GM12878 (cell line): ENCODE measurements at regions not wholly inside any gene's neighbourhood (a gene's known extent, or its start where the extent isn't known, plus 50 kb on each side); places are given as distances from the start of the nearest gene placed in this dataset.

Source experiments
- ATAC-seq: fragments of 200-7000 bp; cut with Tn5 transposase; 3 replicates; pipeline ENCODE4 v1.9.1; 2020; ENCODE audit warnings: mild to moderate bottlenecking, moderate library complexity
- BruUV-seq: library from RNA; stranded (reverse); fragments of 400-500 nt; replicated peaks from 2 replicates; lab custom pipeline; 2021; lab: Mats Ljungman, UMichigan
- CTCF ChIA-PET: fragments of 300-600 bp; sonication (Branson Sonifier 250); formaldehyde crosslinking; extraction: SDS; loops from one replicate; lab custom pipeline; 2021; ENCODE audit warnings: inconsistent platforms; lab: Yijun Ruan, JAX
- POLR2A ChIA-PET: fragments of 350-600 bp; formaldehyde crosslinking; extraction: SDS; loops from one replicate; lab custom pipeline; 2021; ENCODE audit warnings: inconsistent platforms; lab: Charles Lee
- RAD21 ChIA-PET: fragments of 300-600 bp; sonication (Branson Sonifier 250); formaldehyde crosslinking; loops from one replicate; lab custom pipeline; 2023; ENCODE audit warnings: antibody characterized with exemption; ENCODE audit not compliant: unreplicated experiment; lab: Charles Lee
- SMC1A ChIA-PET: fragments of 300-600 bp; sonication (Branson Sonifier 250); formaldehyde crosslinking; loops from one replicate; lab custom pipeline; 2023; ENCODE audit not compliant: unreplicated experiment, uncharacterized antibody; lab: Charles Lee
- DNase-seq: peaks from one replicate; pipeline ENCODE4 v3.0.0-alpha.2; 2011; ENCODE audit warnings: low read depth, low spot score
- FAIRE-seq: peaks from 3 replicates; lab custom pipeline; 2011; peaks lifted over from hg19 to GRCh38; lab: Jason Lieb, UNC
- H2AFZ ChIP-seq: 2 replicates; pipeline ENCODE4 v1.6.0; 2011; ENCODE audit warnings: low read depth, low read length, control low read depth; ENCODE audit not compliant: control insufficient read depth
- H3K27ac ChIP-seq: 2 replicates; pipeline ENCODE4 v1.5.1; 2011; ENCODE audit warnings: control low read depth; ENCODE audit not compliant: control insufficient read depth, insufficient read depth
- H3K27me3 ChIP-seq, 2 experiments: replicated peaks in 1 of 2; 2 replicates each; pipeline versions ENCODE4 v1.6.0 to v1.6.1; 2011; ENCODE audit warnings: low read length in 1 of 2; ENCODE audit not compliant: control insufficient read depth in 2 of 2, insufficient read depth in 2 of 2
- H3K36me3 ChIP-seq, 2 experiments: 2 replicates each; pipeline ENCODE4 v1.5.1; 2011; ENCODE audit warnings: low read length in 1 of 2; ENCODE audit not compliant: control insufficient read depth in 2 of 2, insufficient read depth in 2 of 2
- H3K4me1 ChIP-seq: 2 replicates; pipeline ENCODE4 v1.6.1; 2011; ENCODE audit warnings: mild to moderate bottlenecking, low read length, moderate library complexity, mixed read lengths; ENCODE audit not compliant: control insufficient read depth, insufficient read depth
- H3K4me2 ChIP-seq: 2 replicates; pipeline ENCODE4 v1.6.0; 2011; ENCODE audit warnings: control low read depth; ENCODE audit not compliant: control insufficient read depth, insufficient read depth
- H3K4me3 ChIP-seq: fragments of 200-600 bp; sonication (generic); 2 replicates; pipeline ENCODE4 v1.5.1; 2016
- H3K79me2 ChIP-seq: 2 replicates; pipeline ENCODE4 v1.6.0; 2011; ENCODE audit warnings: low read length; ENCODE audit not compliant: control insufficient read depth, insufficient read depth
- H3K9ac ChIP-seq: 2 replicates; pipeline ENCODE4 v1.8.0; 2011; ENCODE audit warnings: low read length, control low read depth, mixed read lengths; ENCODE audit not compliant: control insufficient read depth, insufficient read depth
- H3K9me3 ChIP-seq: replicated peaks from 3 replicates; pipeline ENCODE4 v1.5.1; 2011; ENCODE audit warnings: mild to moderate bottlenecking, low read length; ENCODE audit not compliant: control insufficient read depth, insufficient read depth
- H4K20me1 ChIP-seq: 2 replicates; pipeline ENCODE4 v1.6.0; 2011; ENCODE audit not compliant: control insufficient read depth, insufficient read depth
- BCL3 ChIP-seq: IDR thresholded peaks from 2 replicates; pipeline ENCODE4 v1.6.1; 2011; ENCODE audit warnings: borderline replicate concordance, low read depth, mild to moderate bottlenecking, moderate library complexity, low read length; ENCODE audit not compliant: insufficient read depth, poor library complexity, severe bottlenecking
- BHLHE40 ChIP-seq, 2 experiments: fragments of 450-650 bp in 1 of 2; IDR thresholded peaks; 2 replicates each; pipeline ENCODE4 v1.6.1; 2011 to 2017; ENCODE audit warnings: low read depth in 2 of 2, borderline replicate concordance in 1 of 2, improper control_type of control experiment in 1 of 2, low read length in 1 of 2, mild to moderate bottlenecking in 1 of 2
- CBX5 ChIP-seq: sonication (generic); IDR thresholded peaks from 2 replicates; pipeline ENCODE4 v1.6.1; 2016; ENCODE audit warnings: low read depth, moderate library complexity, mild to moderate bottlenecking, inconsistent platforms
- CREM ChIP-seq: IDR thresholded peaks from 2 replicates; pipeline ENCODE4 v1.6.1; 2014; ENCODE audit warnings: antibody characterized with exemption, low read depth
- CUX1 ChIP-seq: IDR thresholded peaks from 2 replicates; pipeline ENCODE4 v1.6.1; 2012; ENCODE audit warnings: improper control_type of control experiment, low read depth, low read length; ENCODE audit not compliant: insufficient replicate concordance
- ESRRA ChIP-seq: IDR thresholded peaks from 2 replicates; pipeline ENCODE4 v1.6.1; 2012; ENCODE audit warnings: mild to moderate bottlenecking, low read length, improper control_type of control experiment
- NFIC ChIP-seq: IDR thresholded peaks from 2 replicates; pipeline ENCODE4 v1.6.1; 2012; ENCODE audit warnings: low read depth, mild to moderate bottlenecking, inconsistent platforms, low read length, moderate library complexity
- PBX3 ChIP-seq: IDR thresholded peaks from 2 replicates; pipeline ENCODE4 v1.6.1; 2011; ENCODE audit warnings: mild to moderate bottlenecking, low read depth, low read length, moderate library complexity; ENCODE audit not compliant: insufficient replicate concordance
- PML ChIP-seq: IDR thresholded peaks from 2 replicates; pipeline ENCODE4 v1.6.1; 2012; ENCODE audit warnings: low read length, inconsistent platforms
- REST ChIP-seq: IDR thresholded peaks from 2 replicates; pipeline ENCODE4 v1.6.1; 2012; ENCODE audit warnings: mild to moderate bottlenecking, low read depth, low read length
- RUNX3 ChIP-seq: IDR thresholded peaks from 2 replicates; pipeline ENCODE4 v1.6.1; 2012; ENCODE audit warnings: low read length, inconsistent platforms
- TAF1 ChIP-seq: IDR thresholded peaks from 2 replicates; pipeline ENCODE4 v1.6.1; 2011; ENCODE audit warnings: mild to moderate bottlenecking, low read depth, low read length, borderline replicate concordance
- ZSCAN29 ChIP-seq: fragments of 450-650 bp; IDR thresholded peaks from 2 replicates; pipeline ENCODE4 v1.6.1; 2017; ENCODE audit warnings: mild to moderate bottlenecking, moderate library complexity
- WGBS: methylation state at CpG from one replicate; pipeline ENCODE4 v1.1.6; 2016; ENCODE audit warnings: low lambda C conversion rate; ENCODE audit not compliant: insufficient replicate concordance, insufficient coverage; ENCODE audit errors: missing lambda C conversion rate; 5-methylcytosine and 5-hydroxymethylcytosine counted together
- in situ Hi-C: fragments of 300-500 bp; cut with MboI; formaldehyde crosslinking; loops from 9 replicates; pipeline ENCODE4 v1.14.3; 2018; ENCODE audit warnings: mixed read lengths
- intact Hi-C: fragments of 100-400 bp; cut with micrococcal nuclease; formaldehyde crosslinking; loops from one replicate; pipeline ENCODE4 v1.14.2; 2022; ENCODE audit not compliant: unreplicated experiment

DNA sequence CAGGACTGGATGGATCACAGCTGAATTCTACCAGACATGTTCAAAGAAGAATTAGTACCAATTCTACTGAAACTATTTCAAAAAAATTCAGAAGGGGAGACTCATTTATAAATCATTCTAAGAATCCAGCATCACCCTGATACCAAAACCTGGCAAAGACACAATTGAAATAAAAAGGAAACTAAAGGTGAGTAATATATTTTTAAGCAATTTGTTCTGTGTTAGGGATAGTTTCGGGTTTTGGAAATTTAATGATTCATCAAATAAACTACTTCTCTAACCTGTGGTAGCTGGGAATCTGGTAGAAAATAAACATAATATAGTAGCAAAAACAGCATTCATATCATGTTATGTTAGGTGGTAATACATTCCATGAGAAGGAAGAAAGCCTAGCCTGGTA lies 662.2 kb upstream of the BOD1L1 start:
- H3K27me3 ChIP-seq, result no peaks in the 10 kb centered on the region
- H2AFZ ChIP-seq, result no peak overlapping the region
- POLR2A ChIA-PET, result no interaction called here
- H3K4me1 ChIP-seq, result no peaks in the 10 kb centered on the region
- RAD21 ChIA-PET, result no interaction called here
- SMC1A ChIA-PET, result no interaction called here
- no peak overlapping the region for H3K4me2 ChIP-seq
- 36% methylated on average over 1 of the region's 1 CpG for WGBS
- FAIRE-seq (no peak), ATAC-seq (no peak), DNase-seq (no peak)
- H4K20me1 ChIP-seq, result no peaks in the 10 kb centered on the region
- intact Hi-C loops (no loop called here), in situ Hi-C loops (no loop called here)
- TF ChIP-seq ESRRA (no peak), NFIC (no peak), REST (no peak), BHLHE40 (IDR thresholded peaks at IDR 0.05; ENCODE audit: borderline replicate concordance in 1 of 2, low read depth in 2 of 2, low read length in 1 of 2) (no peak), TAF1 (no peak), BCL3 (no peak), CUX1 (no peak), PBX3 (no peak), ZSCAN29 (no peak), CREM (no peak), RUNX3 (no peak), PML (no peak), CBX5 (no peak)
- BruUV-seq, result no TSS peak
- no peak overlapping the region for H3K4me3 ChIP-seq
- no peak overlapping the region for H3K27ac ChIP-seq
- no peaks in the 10 kb centered on the region for H3K79me2 ChIP-seq
- no peak overlapping the region for H3K9ac ChIP-seq
- H3K36me3 ChIP-seq, result no peaks in the 10 kb centered on the region
- H3K9me3 ChIP-seq, result no peaks in the 10 kb centered on the region
- CTCF ChIA-PET, result no interaction called here
